ENCODE measurements at regions not wholly inside any gene's neighbourhood (a gene's known extent, or its start where the extent isn't known, plus 50 kb on each side); places are given as distances from the start of the nearest gene placed in this dataset.

GRCh38 chr1:196001188-196001587 lies 607.1 kb downstream of the KCNT2 start:
- Histone ChIP-seq H3K27ac (ENCODE audit: low read length) (no peak overlapping the region), H3K4me1 (ENCODE audit: control insufficient read depth in 1 of 2, extremely low read depth in 1 of 2, insufficient read depth in 2 of 2, low read length in 2 of 2) (no peaks in the 10 kb centered on the region), H3K9me3 (no peaks in the 10 kb centered on the region), H3K27me3 (replicated peaks in 1 of 2; ENCODE audit: control insufficient read depth in 2 of 2, extremely low read depth in 1 of 2, insufficient read depth in 2 of 2, low read length in 1 of 2) (no peaks in the 10 kb centered on the region), H3K4me3 (ENCODE audit: control insufficient read depth in 1 of 2, extremely low read depth in 1 of 2, low read length in 1 of 2) (no peak overlapping the region), H3K36me3 (ENCODE audit: control insufficient read depth in 2 of 2, extremely low read depth in 1 of 2, insufficient read depth in 1 of 2, low read length in 1 of 2) (no peaks in the 10 kb centered on the region)
- no peak overlapping the region for H3K4me3 Mint-ChIP-seq
- H3K27ac Mint-ChIP-seq, result no peak overlapping the region
- H3K9me3 Mint-ChIP-seq, result peaks cover 0 to 4% (median 0%) of the 10 kb centered on the region in 3 donors
- H3K36me3 Mint-ChIP-seq, result no peaks in the 10 kb centered on the region
- no peaks in the 10 kb centered on the region for H3K27me3 Mint-ChIP-seq
- DNase-seq, result no peak
- no peaks in the 10 kb centered on the region for H3K4me1 Mint-ChIP-seq
- ChIA-PET CTCF (no interaction called here), POLR2A (no interaction called here)
- no CpG with 5 or more reads among the region's 3 CpGs for WGBS (ENCODE audit: insufficient coverage)
- no peak for ATAC-seq (replicated peaks in 1 of 4)

GRCh38 chr1:195999022-195999421 lies 609.2 kb downstream of the KCNT2 start:
- POLR2A ChIA-PET, result no interaction called here
- 100% methylated on average over 1 of the region's 2 CpGs for WGBS (ENCODE audit: insufficient coverage)
- Histone ChIP-seq H3K4me1 (ENCODE audit: control insufficient read depth in 1 of 2, extremely low read depth in 1 of 2, insufficient read depth in 2 of 2, low read length in 2 of 2) (no peaks in the 10 kb centered on the region), H3K27ac (ENCODE audit: low read length) (no peak overlapping the region), H3K36me3 (ENCODE audit: control insufficient read depth in 2 of 2, extremely low read depth in 1 of 2, insufficient read depth in 1 of 2, low read length in 1 of 2) (no peaks in the 10 kb centered on the region), H3K4me3 (ENCODE audit: control insufficient read depth in 1 of 2, extremely low read depth in 1 of 2, low read length in 1 of 2) (no peak overlapping the region), H3K9me3 (no peaks in the 10 kb centered on the region), H3K27me3 (replicated peaks in 1 of 2; ENCODE audit: control insufficient read depth in 2 of 2, extremely low read depth in 1 of 2, insufficient read depth in 2 of 2, low read length in 1 of 2) (no peaks in the 10 kb centered on the region)
- H3K4me1 Mint-ChIP-seq, result no peaks in the 10 kb centered on the region
- DNase-seq, result no peak
- peaks cover 0 to 4% (median 0%) of the 10 kb centered on the region in 3 donors for H3K9me3 Mint-ChIP-seq
- no peaks in the 10 kb centered on the region for H3K36me3 Mint-ChIP-seq
- ATAC-seq (replicated peaks in 1 of 4), result no peak
- H3K4me3 Mint-ChIP-seq, result no peak overlapping the region
- H3K27ac Mint-ChIP-seq, result no peak overlapping the region
- no peaks in the 10 kb centered on the region for H3K27me3 Mint-ChIP-seq
- CTCF ChIA-PET, result no interaction called here

GRCh38 chr1:195981448-195982139 lies 626.6 kb downstream of the KCNT2 start:
- DNase-seq, result no peak
- Histone ChIP-seq H3K36me3 (ENCODE audit: control insufficient read depth in 2 of 2, extremely low read depth in 1 of 2, insufficient read depth in 1 of 2, low read length in 1 of 2) (no peaks in the 10 kb centered on the region), H3K4me3 (ENCODE audit: control insufficient read depth in 1 of 2, extremely low read depth in 1 of 2, low read length in 1 of 2) (no peak overlapping the region), H3K27me3 (replicated peaks in 1 of 2; ENCODE audit: control insufficient read depth in 2 of 2, extremely low read depth in 1 of 2, insufficient read depth in 2 of 2, low read length in 1 of 2) (no peaks in the 10 kb centered on the region), H3K4me1 (ENCODE audit: control insufficient read depth in 1 of 2, extremely low read depth in 1 of 2, insufficient read depth in 2 of 2, low read length in 2 of 2) (no peaks in the 10 kb centered on the region), H3K9me3 (no peaks in the 10 kb centered on the region), H3K27ac (ENCODE audit: low read length) (no peak overlapping the region)
- Mint-ChIP-seq H3K4me3 (no peak overlapping the region), H3K27me3 (no peaks in the 10 kb centered on the region), H3K4me1 (no peaks in the 10 kb centered on the region), H3K9me3 (peaks cover 0 to 4% (median 0%) of the 10 kb centered on the region in 3 donors), H3K27ac (no peak overlapping the region), H3K36me3 (no peaks in the 10 kb centered on the region)
- WGBS (ENCODE audit: insufficient coverage), result 72% methylated on average over 3 of the region's 3 CpGs
- no peak for ATAC-seq (replicated peaks in 1 of 4)
- ChIA-PET CTCF (no interaction called here), POLR2A (no interaction called here)

- no peaks in the 10 kb centered on the region for H3K36me3 ChIP-seq (ENCODE audit: control insufficient read depth in 2 of 2, extremely low read depth in 1 of 2, insufficient read depth in 1 of 2, low read length in 1 of 2)
- H3K4me3 ChIP-seq (ENCODE audit: control insufficient read depth in 1 of 2, extremely low read depth in 1 of 2, low read length in 1 of 2), result no peak overlapping the region
- no peaks in the 10 kb centered on the region for H3K36me3 Mint-ChIP-seq
- H3K27ac ChIP-seq (ENCODE audit: low read length), result no peak overlapping the region
- H3K9me3 ChIP-seq, result no peaks in the 10 kb centered on the region
- WGBS (ENCODE audit: insufficient coverage), result no CpG with 5 or more reads among the region's 1 CpG
- CTCF ChIA-PET, result no interaction called here
- no peaks in the 10 kb centered on the region for H3K27me3 Mint-ChIP-seq
- POLR2A ChIA-PET, result no interaction called here
- H3K4me3 Mint-ChIP-seq, result no peak overlapping the region
- no peaks in the 10 kb centered on the region for H3K4me1 Mint-ChIP-seq
- no peak overlapping the region for H3K27ac Mint-ChIP-seq
- ATAC-seq (replicated peaks in 1 of 4) (no peak), DNase-seq (no peak)
- peaks cover 0 to 4% (median 0%) of the 10 kb centered on the region in 3 donors for H3K9me3 Mint-ChIP-seq
- no peaks in the 10 kb centered on the region for H3K4me1 ChIP-seq (ENCODE audit: control insufficient read depth in 1 of 2, extremely low read depth in 1 of 2, insufficient read depth in 2 of 2, low read length in 2 of 2)
- H3K27me3 ChIP-seq (replicated peaks in 1 of 2; ENCODE audit: control insufficient read depth in 2 of 2, extremely low read depth in 1 of 2, insufficient read depth in 2 of 2, low read length in 1 of 2), result no peaks in the 10 kb centered on the region
These were observed 628.6 kb downstream of the KCNT2 start for GRCh38 chr1:195979646-195980045.

DNA sequence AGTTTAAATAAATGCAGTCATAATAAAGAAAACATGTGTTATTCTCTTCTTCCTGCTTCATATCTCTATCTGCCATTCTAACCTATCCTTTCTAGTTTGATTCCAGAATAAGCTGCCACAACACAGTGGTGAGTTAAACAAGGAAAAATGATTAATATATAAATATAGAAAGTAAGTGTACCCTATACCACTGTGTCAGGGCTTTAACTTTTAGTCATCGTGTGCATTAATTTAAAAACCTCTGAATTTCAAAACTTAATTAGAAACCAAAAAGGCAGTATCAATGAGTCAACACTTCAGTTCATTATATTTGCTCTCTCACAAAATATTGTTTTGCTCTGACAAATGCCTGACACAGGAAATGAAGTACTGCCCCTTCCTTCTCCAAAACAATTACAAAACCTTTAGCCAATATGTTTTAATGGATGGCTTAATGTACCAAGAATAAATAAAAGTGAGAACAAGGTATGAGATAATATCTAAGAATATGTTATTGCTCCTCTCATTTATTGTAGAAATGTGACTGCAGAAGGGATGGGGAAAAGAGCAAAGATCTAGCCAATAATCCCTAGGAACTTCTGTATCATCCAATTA lies 634.8 kb downstream of the KCNT2 start:
- no peak for ATAC-seq (replicated peaks in 1 of 4)
- whole genome bisulfite sequencing (ENCODE audit: insufficient coverage), result 100% methylated on average over 1 of the region's 1 CpG
- Histone ChIP-seq H3K27ac (ENCODE audit: low read length) (no peak overlapping the region), H3K36me3 (ENCODE audit: control insufficient read depth in 2 of 2, extremely low read depth in 1 of 2, insufficient read depth in 1 of 2, low read length in 1 of 2) (no peaks in the 10 kb centered on the region), H3K27me3 (replicated peaks in 1 of 2; ENCODE audit: control insufficient read depth in 2 of 2, extremely low read depth in 1 of 2, insufficient read depth in 2 of 2, low read length in 1 of 2) (no peaks in the 10 kb centered on the region), H3K9me3 (no peaks in the 10 kb centered on the region), H3K4me1 (ENCODE audit: control insufficient read depth in 1 of 2, extremely low read depth in 1 of 2, insufficient read depth in 2 of 2, low read length in 2 of 2) (no peaks in the 10 kb centered on the region), H3K4me3 (ENCODE audit: control insufficient read depth in 1 of 2, extremely low read depth in 1 of 2, low read length in 1 of 2) (no peak overlapping the region)
- H3K36me3 Mint-ChIP-seq, result no peaks in the 10 kb centered on the region
- H3K4me1 Mint-ChIP-seq, result no peaks in the 10 kb centered on the region
- H3K4me3 Mint-ChIP-seq, result no peak overlapping the region
- ChIA-PET CTCF (no interaction called here), POLR2A (no interaction called here)
- DNase-seq, result no peak
- H3K9me3 Mint-ChIP-seq, result peaks cover 0 to 8% (median 0%) of the 10 kb centered on the region in 3 donors
- no peaks in the 10 kb centered on the region for H3K27me3 Mint-ChIP-seq
- H3K27ac Mint-ChIP-seq, result no peak overlapping the region

DNA sequence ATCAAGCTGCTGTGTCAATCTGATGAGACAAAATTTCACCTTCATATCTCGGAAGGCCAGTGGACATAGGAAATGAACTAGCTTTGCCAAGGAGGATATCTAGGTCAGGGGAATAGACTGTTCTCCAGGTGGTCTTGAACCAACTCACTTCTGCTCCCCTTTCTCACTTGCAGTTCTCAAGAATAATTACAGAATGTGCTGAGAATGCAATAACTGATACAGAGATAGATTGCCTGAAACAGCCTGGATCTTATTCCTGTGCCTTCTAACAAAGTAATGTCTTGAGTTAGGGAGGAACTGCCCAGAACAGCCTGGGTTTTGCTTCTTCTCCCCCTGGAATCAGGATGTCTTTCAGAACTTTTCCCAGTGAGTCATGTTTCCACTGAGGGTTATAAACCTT lies 636.7 kb downstream of the KCNT2 start:
- no peaks in the 10 kb centered on the region for H3K36me3 ChIP-seq (ENCODE audit: control insufficient read depth in 2 of 2, extremely low read depth in 1 of 2, insufficient read depth in 1 of 2, low read length in 1 of 2)
- no peaks in the 10 kb centered on the region for H3K4me1 Mint-ChIP-seq
- ChIA-PET CTCF (no interaction called here), POLR2A (no interaction called here)
- ATAC-seq (replicated peaks in 1 of 4) (no peak), DNase-seq (no peak)
- peaks cover 0 to 8% (median 0%) of the 10 kb centered on the region in 3 donors for H3K9me3 Mint-ChIP-seq
- no peak overlapping the region for H3K4me3 ChIP-seq (ENCODE audit: control insufficient read depth in 1 of 2, extremely low read depth in 1 of 2, low read length in 1 of 2)
- no peak overlapping the region for H3K27ac Mint-ChIP-seq
- H3K9me3 ChIP-seq, result no peaks in the 10 kb centered on the region
- no CpG with 5 or more reads among the region's 1 CpG for WGBS (ENCODE audit: insufficient coverage)
- no peak overlapping the region for H3K4me3 Mint-ChIP-seq
- H3K36me3 Mint-ChIP-seq, result no peaks in the 10 kb centered on the region
- H3K4me1 ChIP-seq (ENCODE audit: control insufficient read depth in 1 of 2, extremely low read depth in 1 of 2, insufficient read depth in 2 of 2, low read length in 2 of 2), result no peaks in the 10 kb centered on the region
- H3K27me3 ChIP-seq (replicated peaks in 1 of 2; ENCODE audit: control insufficient read depth in 2 of 2, extremely low read depth in 1 of 2, insufficient read depth in 2 of 2, low read length in 1 of 2), result no peaks in the 10 kb centered on the region
- no peak overlapping the region for H3K27ac ChIP-seq (ENCODE audit: low read length)
- H3K27me3 Mint-ChIP-seq, result no peaks in the 10 kb centered on the region

DNA sequence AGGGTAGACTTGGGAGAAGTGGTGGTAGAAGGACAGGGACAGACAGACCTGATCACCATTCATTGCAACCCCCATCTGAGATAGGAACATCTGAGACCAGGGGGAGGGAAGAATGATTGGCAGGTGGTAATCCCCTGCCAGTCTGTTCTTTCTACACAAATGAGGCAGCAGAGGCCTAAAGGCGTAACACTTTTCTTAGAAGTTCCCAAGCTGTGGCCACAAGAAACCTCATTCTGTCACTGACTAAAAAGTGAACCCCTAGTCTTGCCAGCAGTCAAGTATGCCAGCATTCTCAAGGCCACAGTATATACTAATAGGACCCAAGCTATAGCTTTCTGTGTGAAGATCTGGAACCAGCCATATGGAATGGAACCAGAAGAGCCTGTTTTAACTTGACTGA lies 638.0 kb downstream of the KCNT2 start:
- H3K9me3 ChIP-seq, result no peaks in the 10 kb centered on the region
- H3K36me3 ChIP-seq (ENCODE audit: control insufficient read depth in 2 of 2, extremely low read depth in 1 of 2, insufficient read depth in 1 of 2, low read length in 1 of 2), result no peaks in the 10 kb centered on the region
- WGBS (ENCODE audit: insufficient coverage), result 40% methylated on average over 1 of the region's 1 CpG
- no peak overlapping the region for H3K27ac ChIP-seq (ENCODE audit: low read length)
- Mint-ChIP-seq H3K4me3 (no peak overlapping the region), H3K27me3 (no peaks in the 10 kb centered on the region), H3K9me3 (peaks cover 0 to 8% (median 0%) of the 10 kb centered on the region in 3 donors), H3K36me3 (no peaks in the 10 kb centered on the region), H3K27ac (no peak overlapping the region), H3K4me1 (no peaks in the 10 kb centered on the region)
- H3K27me3 ChIP-seq (replicated peaks in 1 of 2; ENCODE audit: control insufficient read depth in 2 of 2, extremely low read depth in 1 of 2, insufficient read depth in 2 of 2, low read length in 1 of 2), result no peaks in the 10 kb centered on the region
- no peak for DNase-seq
- ChIA-PET POLR2A (no interaction called here), CTCF (no interaction called here)
- no peak for ATAC-seq (replicated peaks in 1 of 4)
- H3K4me3 ChIP-seq (ENCODE audit: control insufficient read depth in 1 of 2, extremely low read depth in 1 of 2, low read length in 1 of 2), result no peak overlapping the region
- no peaks in the 10 kb centered on the region for H3K4me1 ChIP-seq (ENCODE audit: control insufficient read depth in 1 of 2, extremely low read depth in 1 of 2, insufficient read depth in 2 of 2, low read length in 2 of 2)

Measured in T-cell (primary cell).